ENCODE measurements at regions not wholly inside any gene's neighbourhood (a gene's known extent, or its start where the extent isn't known, plus 50 kb on each side); places are given as distances from the start of the nearest gene placed in this dataset.

GRCh38 chr9:80501635-80502034, 929.9 kb downstream of the TLE4 start (continued):
- TF ChIP-seq E2F4 (CRISPR knock-in tag; IDR thresholded peaks at IDR 0.05; ENCODE audit: low read depth) (no peak), ZBTB11 (CRISPR knock-in tag; IDR thresholded peaks at IDR 0.05) (no peak), ZNF75A (CRISPR knock-in tag; IDR thresholded peaks at IDR 0.05) (no peak), ARID2 (IDR thresholded peaks at IDR 0.05) (no peak), LARP7 (IDR thresholded peaks at IDR 0.05) (no peak), THRAP3 (IDR thresholded peaks at IDR 0.05; ENCODE audit: borderline replicate concordance) (no peak), ZBTB33 (CRISPR knock-in tag; IDR thresholded peaks at IDR 0.05) (no peak), TEAD1 (CRISPR knock-in tag; IDR thresholded peaks at IDR 0.05) (no peak)
